Urothelium cell line (cell line): ENCODE measurements at regions not wholly inside any gene's neighbourhood (a gene's known extent, or its start where the extent isn't known, plus 50 kb on each side); places are given as distances from the start of the nearest gene placed in this dataset.
A peak's percentile ranks its signal among the peaks of the same experiment; 100 is the strongest.

Experiments used
- DNase-seq: peaks from one replicate; pipeline ENCODE4 v3.0.0; 2011; ENCODE audit warnings: low spot score, mixed read lengths
- FAIRE-seq: peaks from 2 replicates; lab custom pipeline; 2011; peaks lifted over from hg19 to GRCh38; lab: Jason Lieb, UNC

DNA sequence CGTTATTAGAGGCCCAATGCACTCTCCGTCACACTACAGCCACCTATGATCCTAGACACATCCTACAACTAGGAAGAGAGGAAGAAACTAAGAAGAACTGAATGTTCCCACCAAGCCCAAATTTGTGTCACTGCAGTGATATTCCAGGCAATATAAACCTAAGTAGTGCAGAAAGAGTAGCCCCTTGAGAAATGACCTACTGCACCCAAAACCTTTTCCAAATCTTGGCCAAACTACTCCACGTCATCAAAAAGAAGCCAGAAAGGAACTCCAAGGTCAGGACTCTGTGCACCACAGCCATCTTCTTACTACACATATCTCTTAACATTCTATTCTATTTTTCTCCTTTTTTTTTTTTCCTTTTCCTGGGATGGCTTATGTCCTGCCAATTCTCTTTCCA is 60.2 kb downstream of the ADAMTS1 start:
- no peak for DNase-seq
- no peak for FAIRE-seq

DNA sequence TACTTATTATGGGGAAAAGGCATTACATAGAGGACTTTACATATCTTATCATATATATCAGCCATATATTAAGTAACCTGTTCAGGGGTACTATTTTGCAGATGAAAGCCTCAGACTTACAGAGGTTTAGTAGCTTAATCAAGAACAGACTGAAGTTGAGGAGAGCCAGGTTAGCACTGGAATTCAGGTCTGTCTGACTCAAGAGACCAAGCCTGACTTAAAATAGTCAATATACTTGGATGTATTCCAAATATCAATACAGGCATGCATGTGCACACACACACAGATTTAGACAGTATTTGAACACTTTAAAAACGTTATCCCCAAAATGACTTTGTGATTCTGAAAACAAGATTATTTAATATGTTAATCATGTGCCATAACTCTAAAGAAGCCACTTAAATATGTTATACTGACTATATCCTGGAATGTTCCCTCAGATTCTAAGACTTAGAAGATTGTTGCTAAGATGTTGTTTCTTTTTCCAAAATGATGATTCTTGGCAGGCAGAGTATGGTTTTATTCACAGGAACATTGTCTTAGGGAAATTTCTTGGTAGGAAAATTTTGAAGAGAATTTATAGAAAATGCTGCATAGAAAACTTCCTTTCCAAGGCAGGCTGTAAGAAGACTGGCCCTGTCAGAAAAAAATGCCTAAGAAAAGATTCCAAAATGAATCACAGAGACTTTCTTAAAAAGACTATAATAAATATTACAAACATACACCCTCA is 61.6 kb downstream of the ADAMTS1 start:
- FAIRE-seq: no peak

DNA sequence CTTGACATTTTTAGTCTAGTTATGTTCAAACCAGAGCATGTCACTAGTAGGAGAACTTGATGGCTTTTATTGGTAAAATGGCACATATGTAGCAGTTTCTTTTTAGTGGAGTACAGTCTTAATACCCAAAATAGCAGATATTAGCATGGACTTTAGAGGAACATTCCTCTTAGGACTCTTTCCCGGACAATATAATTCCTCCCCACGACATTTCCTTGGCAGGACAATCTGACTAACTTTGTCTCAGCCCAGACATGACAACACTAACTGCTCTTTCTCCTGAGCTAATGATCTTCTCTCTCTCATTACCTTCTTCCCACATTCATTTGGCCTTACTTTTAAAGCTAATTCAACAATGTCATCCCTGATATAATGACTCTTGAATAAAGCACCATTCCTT is 62.5 kb downstream of the ADAMTS1 start:
- FAIRE-seq (no peak), DNase-seq (no peak)

More for the DNA sequence above, 61.6 kb downstream of the ADAMTS1 start:
- DNase-seq: no peak

DNA sequence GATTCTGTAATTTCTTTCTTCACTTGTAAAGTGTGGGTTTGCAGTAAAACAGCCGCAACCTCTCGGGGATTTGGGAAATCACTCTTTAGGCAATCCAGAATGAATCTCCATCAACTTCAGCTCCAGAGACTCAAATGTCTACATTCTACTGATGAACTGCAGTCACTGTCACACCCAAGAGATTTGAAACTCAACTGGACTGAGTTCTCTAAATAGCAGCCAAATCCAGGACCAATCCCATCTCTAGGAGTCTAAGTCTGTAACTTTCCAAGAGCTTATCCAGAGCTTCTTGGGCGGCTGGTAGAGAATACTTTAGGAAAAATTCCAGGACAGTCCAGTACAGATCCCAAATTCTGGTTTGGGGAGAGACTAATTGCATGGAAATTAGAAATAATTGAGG is 62.9 kb downstream of the ADAMTS1 start:
- no peak for FAIRE-seq
- DNase-seq: no peak

DNA sequence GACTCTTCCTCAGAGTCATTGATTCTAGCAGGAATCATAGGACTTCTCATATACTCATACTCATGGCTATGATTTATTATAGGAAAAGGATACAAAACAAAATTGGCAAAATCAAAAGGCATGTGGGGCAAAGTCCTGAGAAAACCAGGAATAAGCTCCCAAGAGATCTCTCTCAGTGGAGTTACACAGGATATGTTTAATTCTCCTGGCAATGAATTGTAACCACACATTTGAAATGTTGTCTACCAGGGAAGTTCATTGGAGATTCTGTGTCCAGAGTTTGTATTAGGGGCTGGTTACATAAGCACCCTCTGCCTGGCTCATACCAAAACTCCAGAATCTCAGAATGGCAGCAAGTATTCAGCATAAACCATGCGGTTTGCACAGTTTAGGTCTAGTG is 63.9 kb downstream of the ADAMTS1 start:
- no peak for FAIRE-seq

DNA sequence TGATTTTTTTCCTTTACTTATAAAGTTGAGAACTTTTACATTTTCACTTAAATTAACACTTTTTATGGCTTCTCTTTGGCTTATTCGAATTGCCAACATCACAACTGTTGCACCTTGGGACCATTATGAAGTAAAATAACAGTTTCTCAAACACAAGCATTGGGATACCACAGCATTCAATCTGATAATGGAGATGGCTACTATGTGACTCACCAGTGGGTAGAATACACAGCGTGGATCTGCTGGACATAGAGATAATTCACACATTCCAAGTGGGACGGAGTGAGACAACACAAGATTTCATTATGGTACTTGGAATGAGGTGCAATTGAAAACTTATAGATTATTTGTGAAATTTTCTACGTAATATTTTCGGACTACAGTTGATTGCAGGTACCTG is 68.0 kb downstream of the ADAMTS1 start:
- DNase-seq: no peak
- no peak for FAIRE-seq

More for the DNA sequence above, 63.9 kb downstream of the ADAMTS1 start:
- DNase-seq: no peak

DNA sequence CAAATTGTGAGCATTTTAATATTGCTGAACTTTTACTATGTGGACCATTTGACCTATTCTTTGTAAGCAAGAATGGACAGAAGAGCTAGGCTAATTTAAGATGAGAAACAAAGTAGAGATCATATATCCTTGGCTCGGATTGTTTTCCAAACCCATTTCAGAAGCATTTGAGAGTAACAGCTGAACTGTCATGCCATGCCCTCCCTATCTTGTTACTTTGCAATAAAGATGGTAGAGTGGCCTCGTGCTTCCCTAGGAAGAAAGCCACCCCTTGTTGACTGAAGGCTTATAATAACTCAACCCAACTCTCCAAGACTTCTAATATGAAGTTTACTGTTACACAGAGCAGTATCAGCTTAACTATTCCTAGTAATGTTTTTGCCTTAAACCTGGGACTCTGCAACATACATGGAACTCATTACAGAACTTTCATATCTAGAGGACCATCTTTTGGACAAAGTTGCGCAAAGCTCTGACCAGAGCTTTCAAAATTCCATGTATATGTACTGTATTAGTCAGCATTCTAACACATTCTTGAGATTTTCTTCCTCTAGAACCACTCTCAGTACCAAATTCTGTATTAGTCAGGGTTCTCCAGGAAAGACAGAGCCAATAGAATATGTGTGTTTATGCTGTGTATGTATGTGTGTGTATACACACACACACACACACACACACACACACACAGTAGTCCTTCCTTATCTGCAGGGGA is 68.7 kb downstream of the ADAMTS1 start:
- no peak for FAIRE-seq

DNA sequence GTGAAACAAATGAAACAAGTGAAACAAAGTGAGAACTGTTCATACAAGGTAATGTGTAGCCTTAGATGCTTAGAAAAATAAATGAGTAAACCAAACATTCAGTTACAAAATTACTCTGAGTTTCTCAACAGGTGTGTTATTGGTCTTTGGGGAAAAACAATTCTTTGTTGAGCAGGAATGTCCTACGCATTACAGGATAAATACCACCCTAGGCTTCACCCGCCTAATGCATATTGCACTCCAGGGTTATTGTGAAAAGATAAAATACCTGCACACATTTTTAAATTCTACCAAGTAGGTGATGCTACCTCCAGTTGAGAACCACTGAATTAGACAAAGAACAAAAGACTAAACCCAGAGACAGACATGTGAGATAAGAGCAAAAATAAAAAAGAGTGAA is 72.2 kb downstream of the ADAMTS1 start:
- DNase-seq (no peak), FAIRE-seq (no peak)

More for the DNA sequence above, 68.7 kb downstream of the ADAMTS1 start:
- DNase-seq: no peak

DNA sequence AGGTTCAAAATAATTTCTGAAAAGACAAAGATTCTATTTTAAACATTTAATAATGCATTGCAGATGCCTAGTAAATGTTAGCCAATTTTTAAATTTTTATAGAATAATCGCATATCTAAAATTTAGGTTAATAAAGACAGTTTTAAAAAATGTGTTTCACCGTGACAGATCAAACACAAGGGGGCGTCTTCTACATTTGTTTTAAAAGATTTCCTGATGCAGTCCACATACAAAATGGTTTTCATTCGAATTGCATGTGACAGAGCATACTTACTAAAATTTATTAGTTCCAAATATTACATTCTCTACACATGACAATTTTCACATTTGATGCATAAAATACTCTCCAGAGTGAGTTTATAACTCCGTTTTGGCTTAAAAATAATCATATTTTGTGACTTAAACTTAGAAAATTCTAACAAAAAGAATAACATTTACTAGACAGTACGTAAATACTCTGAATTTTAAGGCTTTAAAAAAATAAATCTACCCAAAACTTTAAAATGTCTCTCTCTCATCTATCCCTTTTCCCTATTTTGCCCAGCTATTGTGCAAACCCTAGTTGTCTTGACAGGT is 75.5 kb downstream of the ADAMTS1 start:
- DNase-seq (peak; percentile 12), FAIRE-seq (no peak)

DNA sequence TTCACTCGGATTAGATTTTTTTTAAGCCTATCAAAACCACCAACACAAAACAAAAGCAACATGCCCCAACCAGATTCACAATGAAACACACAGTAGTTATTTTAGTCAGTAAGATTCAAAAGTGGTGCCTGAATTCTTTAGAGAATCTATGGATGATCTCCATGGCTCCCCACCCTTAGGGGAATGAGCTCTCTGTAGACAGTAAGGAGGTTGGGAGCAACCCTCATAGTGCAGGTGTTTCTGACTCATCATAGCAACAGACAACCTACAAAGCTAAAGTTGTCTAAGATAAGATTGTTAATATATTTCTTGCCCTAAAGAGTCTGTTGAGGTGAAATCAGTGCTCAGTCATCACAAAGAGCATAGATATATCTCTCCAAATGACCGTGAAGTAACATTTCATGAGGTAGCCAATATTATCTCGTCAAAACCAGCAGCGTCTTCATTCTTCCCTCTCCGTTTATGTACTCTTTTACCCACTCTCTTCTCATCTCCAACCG is 78.3 kb downstream of the ADAMTS1 start:
- peak; percentile 12 for DNase-seq
- no peak for FAIRE-seq

DNA sequence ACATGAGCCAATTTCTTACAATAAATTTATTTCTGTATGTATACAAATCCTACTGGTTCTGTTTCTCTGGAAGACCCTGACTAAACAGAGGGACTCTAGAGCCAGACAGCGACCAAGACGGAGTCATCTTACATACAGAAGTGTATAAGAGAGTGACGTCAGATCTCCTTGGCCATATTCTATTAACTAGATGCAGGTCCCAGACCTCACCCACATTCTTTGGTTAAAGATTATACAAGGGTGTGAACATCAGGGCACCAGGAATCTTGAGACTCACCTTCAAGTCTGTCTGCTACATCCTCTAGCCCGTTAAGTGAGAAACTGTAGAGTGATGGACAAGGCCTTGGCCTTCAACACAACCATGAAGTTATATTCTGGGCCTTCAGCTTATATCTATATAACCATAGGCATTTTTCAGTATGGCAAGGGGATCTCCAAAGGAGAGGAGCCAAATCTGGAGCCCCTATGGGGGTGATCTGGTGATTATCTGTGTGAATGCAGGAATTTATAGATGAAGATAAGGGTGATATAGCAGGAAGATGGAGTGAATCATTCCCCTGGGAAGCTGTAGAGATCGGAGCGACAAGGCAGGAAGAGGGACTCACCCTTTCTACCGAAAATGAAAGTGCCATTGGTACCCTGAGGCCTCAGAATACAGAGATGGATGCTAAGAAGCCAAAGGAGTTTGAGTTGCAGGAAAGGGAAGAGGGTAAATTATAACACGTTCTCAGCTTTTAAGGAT is 83.9 kb downstream of the ADAMTS1 start:
- no peak for FAIRE-seq
- DNase-seq: no peak

DNA sequence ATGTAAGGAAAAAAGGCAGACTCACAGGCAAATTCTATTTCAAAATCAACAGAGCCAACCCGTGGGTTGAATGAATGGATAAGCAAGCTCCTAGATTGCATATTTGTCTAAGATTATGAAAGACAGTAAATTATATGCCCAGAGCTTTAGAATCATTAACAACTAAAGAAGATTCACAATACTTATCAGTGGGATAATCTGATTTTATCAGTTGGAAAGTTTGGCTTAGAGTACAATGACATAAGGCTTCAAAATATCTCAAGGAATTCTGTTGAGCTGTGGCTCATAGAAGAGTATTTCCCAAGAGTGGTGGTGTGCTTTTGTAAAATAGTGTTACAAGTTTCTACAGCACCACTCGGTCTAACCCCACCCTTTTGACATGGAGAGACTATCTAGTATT is 85.5 kb downstream of the ADAMTS1 start:
- DNase-seq (no peak), FAIRE-seq (no peak)

DNA sequence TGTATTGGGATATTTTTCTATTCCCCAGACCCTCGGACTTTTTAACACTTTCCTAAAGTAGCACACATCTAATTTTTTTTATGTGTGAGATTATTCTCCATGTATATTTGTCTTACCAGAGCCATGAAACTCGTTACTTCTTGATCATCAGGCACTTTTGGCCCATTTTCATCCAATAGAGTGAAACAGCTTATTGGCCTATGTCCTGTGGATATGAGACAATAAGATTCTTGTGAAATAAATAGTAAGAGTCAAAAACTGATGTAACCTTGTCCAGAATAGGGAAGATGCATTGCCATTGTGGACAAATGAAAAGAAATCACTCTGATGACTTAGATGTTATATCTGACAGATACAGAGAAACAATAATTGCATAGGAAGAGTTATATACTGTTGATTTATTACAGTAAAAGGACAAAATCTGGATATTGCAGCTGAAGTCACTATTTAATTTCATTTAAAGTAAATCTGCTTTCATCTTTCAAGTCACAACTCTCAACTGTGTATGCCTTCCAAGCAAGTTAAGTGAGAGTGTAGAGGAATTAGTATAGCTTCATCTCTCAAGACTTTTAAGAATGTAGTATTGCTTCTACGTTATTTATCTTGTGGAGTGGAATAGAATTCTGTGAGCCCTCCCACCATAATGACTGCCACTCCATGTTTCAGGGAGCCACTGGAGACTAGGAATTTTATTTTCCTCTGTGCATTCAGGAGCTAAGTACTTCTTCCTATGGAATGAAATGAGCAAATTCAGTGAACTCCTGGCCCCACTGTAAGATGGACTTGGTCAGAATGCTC is 86.9 kb downstream of the ADAMTS1 start:
- no peak for FAIRE-seq

DNA sequence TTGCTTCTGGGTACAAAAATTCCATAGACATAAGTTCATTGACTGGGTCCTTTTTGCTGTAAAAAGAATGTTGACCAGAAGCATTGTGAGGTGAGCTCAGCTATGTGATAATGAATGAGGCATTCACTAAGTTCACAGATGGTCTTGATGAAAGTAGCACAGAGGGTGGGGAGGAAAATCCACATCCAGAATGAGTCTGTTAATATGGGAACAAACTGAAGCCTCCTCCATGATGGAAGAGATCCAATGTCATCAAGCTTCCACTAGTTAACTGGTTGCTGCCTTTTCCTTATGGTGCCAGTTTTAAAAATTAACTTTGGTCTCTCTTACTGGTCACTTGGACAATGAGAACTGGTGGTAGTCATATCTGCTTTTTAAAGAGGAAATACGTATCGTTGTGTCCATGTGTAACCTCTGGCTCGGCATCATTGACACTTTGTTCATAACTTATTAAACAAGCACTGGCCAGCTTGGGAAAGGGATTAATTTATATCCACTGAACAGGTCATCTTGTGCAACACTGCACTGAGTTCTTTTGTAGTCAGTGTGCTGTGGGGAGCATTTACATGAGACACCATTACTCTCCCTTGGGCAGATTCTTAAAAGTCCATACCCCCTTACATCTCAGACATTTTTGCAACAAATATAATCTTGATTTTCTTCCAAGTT is 88.6 kb downstream of the ADAMTS1 start:
- DNase-seq (peak; percentile 21), FAIRE-seq (peak; percentile 23)

More for the DNA sequence above, 86.9 kb downstream of the ADAMTS1 start:
- no peak for DNase-seq

DNA sequence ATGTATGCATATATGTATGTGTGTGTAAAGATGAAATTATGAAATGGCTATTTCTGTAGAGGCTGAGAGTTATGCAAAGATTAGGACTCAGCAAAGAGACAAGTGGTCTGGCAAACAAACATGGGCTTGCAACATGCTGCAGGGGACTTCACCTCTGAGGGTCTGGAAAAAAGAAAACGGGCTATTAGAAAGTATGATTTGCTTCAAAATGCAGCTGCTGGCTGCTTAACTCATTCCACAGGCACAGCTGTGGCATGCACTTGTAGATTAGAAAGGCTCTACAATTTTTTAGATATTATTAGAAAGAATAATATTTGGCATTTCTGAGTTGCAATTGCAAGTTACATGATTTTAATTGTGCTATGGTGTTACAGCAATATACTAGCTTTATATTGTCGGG is 90.4 kb downstream of the ADAMTS1 start:
- FAIRE-seq (no peak), DNase-seq (no peak)

DNA sequence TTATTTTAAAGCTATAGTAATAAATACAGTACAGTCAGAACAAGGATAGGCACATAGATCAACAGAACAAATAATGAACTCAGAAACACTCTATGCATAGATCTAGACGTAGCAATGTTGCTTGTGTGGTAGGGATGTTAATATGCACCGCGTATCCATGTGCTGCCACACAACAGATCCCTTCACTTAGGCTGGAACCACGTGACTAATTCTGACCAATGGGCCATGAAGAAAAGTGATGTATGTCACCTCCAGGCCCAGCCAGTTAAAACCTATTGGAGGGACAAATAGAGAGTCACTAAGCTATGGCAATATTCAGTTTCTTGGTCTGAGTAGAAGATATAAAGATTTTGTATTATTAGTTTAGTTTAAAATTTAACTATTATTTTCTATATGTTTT is 91.4 kb downstream of the ADAMTS1 start:
- FAIRE-seq: no peak

DNA sequence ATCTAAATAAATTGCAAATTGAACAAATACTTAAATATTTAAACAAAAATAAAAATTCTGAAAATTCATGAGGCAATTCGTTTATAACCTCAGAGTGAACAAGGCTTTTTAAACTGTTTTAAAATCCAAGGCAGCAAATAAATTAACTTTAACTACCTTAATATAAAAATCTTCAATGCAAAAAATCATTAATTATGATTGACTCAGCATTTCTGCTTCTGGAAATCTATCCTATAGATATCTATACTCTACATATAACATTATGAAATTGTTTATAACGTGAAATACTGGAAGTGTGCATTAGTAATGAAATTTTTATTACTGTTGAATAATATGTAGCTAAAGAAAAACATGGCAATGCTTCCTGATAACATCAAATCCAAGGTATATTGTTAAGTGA is 92.4 kb downstream of the ADAMTS1 start:
- FAIRE-seq (no peak), DNase-seq (no peak)

More for the DNA sequence above, 91.4 kb downstream of the ADAMTS1 start:
- DNase-seq: no peak

DNA sequence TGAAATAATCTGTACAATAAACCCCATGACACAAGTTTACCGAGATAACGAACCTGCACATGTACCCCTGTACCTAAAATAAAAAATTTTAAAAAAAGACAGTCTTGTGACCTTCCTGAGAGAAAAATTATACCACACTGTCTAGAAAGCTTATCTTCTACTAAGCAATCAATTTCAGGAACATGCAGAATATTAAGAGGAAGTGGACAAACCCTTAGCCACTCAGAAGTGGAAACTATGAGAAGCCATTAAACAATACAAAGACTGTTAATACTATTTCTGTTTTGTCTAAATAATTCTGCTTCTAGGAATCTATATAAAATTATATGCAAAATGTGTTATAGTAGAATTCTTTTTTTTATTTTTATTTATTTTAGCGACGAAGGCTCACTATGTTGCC is 93.9 kb downstream of the ADAMTS1 start:
- no peak for DNase-seq
- no peak for FAIRE-seq

DNA sequence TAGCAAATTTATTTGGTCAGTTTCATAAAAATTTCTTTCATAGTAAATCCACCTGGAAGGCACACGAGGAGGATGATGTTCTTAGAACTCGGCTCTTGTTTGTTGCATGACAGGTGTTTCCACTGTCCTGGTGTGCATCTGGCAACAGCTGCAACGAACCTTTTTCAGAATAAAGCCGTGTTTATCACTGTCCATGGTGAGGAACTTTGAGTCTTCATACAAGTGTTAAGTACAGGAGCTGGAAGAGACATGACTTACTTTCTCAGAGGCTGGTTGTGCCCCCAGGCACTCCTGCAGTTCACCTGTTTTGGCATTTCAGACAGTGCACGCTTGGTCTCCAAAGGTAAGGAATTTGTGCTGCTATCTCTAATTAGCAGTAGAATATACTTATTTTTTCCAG is 97.1 kb downstream of the ADAMTS1 start:
- DNase-seq: no peak
- no peak for FAIRE-seq

DNA sequence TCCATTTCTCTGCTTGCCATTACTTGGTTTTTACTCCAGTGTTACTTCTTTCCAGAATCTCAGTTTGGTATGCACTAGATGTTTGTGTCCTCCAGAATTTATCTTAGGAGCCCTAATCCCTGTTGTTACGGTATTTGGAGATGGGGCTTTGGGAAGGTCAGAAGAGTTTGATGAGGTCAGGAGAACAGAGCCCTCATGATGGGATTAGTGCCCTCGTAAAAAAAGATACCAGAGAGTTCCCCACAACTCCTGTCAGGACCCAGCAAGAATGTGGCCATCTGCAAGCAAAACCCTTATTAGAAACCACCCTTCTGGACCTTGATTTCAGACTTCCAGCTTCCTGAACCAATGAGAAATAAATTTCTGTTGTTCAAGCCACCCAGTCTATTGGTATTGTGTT is 98.0 kb downstream of the ADAMTS1 start:
- FAIRE-seq (no peak), DNase-seq (no peak)
